ENCODE measurements at regions not wholly inside any gene's neighbourhood (a gene's known extent, or its start where the extent isn't known, plus 50 kb on each side); places are given as distances from the start of the nearest gene placed in this dataset.

DNA sequence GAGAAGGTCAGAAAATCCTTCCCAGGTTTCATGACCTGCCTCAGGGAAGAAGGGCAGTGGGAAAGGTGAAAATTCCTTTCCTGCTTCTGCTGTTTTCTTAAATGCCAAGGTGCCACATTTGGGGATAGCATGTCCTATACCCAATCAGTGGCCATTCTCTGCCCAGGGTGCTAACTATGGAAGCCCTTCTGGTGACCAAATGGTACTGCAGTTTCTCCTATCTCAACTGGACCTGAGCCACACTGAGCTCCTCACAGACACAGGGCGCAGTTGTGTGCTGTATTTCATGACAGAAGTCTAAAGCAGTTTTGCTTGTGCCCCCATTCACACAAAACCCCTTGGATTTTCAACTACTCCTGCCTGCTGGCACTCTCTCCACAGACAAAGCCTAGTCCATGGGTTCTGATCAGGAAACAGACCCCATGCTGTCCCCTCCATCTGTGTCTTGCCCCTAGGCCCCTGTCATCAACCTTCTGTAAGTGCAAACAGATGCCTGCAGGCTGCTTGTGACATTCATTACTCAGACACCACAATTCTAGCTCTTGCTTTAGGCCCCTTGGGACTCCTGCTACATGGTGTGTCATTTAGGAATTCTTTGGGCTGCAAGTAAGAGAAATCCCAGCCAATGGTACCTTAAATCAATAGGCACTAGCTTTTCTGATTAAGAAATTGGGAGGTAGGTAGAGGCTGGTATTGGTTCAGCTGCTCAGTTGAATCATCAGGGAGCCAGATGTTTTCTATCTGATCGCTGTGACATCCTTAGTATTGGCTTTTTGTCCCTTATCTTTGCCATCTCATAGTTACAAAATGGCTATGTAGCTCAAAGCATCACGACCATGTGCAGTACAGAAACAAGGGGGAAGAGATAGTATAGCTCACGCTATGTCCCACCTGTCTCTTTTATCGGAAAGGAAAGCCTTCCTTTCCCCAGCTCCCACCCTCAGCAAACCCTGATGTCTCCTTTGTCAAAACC, 147.8 kb downstream of the CD83 start:
- no peak overlapping the region for H3K4me3 ChIP-seq (ENCODE audit: insufficient read depth, low read depth, low read length)
- no peaks in the 10 kb centered on the region for H3K4me1 ChIP-seq (ENCODE audit: control insufficient read depth, insufficient read depth, low read length)
- no peak overlapping the region for H3K27ac ChIP-seq (ENCODE audit: insufficient read depth, low read depth, low read length, poor library complexity, severe bottlenecking)
- WGBS, 2 experiments, result 92 to 93% methylated on average over 5 of the region's 5 CpGs
- no peaks in the 10 kb centered on the region for H3K36me3 ChIP-seq (ENCODE audit: control insufficient read depth, insufficient read depth, low read length)
- no peaks in the 10 kb centered on the region for H3K27me3 ChIP-seq (ENCODE audit: control insufficient read depth, insufficient read depth, low read length, poor library complexity, severe bottlenecking)
- no peaks in the 10 kb centered on the region for H3K9me3 ChIP-seq (ENCODE audit: control insufficient read depth, low read length)

DNA sequence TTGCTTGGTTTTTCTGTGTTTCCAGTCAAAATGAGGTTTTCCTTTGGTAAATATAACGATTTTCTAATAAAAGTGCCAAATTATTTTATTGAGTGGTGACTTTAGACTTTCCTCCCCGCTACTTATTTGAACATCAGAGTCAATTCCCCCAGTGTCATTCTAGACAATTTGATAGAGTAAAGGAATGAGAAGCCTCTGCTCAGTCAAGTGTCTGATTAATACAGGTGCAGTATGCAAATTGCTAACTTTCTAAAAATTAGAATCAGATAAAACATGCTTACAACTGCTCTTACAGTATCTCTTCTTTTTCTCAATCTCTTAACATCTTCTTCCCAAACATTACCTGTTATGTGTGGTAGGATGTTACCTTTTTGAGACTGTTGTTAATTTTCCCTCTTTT, 148.7 kb downstream of the CD83 start:
- Histone ChIP-seq H3K4me3 (ENCODE audit: insufficient read depth, low read depth, low read length) (no peak overlapping the region), H3K9me3 (ENCODE audit: control insufficient read depth, low read length) (no peaks in the 10 kb centered on the region), H3K27ac (ENCODE audit: insufficient read depth, low read depth, low read length, poor library complexity, severe bottlenecking) (no peak overlapping the region), H3K36me3 (ENCODE audit: control insufficient read depth, insufficient read depth, low read length) (no peaks in the 10 kb centered on the region), H3K27me3 (ENCODE audit: control insufficient read depth, insufficient read depth, low read length, poor library complexity, severe bottlenecking) (no peaks in the 10 kb centered on the region), H3K4me1 (ENCODE audit: control insufficient read depth, insufficient read depth, low read length) (no peaks in the 10 kb centered on the region)
- 80 to 97% methylated on average over 2 of the region's 2 CpGs for WGBS, 2 experiments

DNA sequence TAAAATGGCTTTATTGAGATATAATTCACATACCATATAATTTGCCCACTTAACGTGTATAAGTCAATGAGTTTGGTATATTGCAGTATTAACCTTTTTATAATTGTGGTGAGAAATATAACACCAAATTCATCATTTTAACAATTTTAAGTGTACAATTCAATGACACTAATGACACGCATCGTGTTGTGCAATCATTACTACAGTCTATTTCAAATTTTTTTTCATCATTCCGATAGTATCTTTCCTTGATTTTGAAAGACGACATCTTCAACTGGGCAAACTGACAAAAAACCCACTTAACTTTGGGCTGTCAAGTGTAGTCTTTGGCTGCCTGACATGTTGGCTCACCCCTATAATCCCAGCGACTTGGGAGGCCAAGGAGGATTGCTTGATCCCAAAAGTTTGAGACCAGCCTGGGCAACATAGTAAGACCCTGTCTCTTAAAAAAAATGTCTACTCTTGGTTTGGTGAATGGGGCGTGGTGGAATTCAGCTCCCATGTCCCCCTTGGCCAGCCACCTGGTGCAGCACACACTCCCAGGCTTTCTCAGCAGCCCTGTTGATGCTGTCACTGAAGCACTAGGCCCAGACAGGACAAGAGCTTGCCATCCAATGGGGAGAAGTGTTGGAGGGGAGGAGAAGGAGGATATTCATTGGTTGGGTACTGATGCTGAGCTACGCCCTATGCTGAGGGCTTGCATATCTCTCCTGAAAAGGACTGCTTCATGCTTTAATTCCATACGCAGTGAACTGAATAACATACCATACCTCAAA, 150.5 kb downstream of the CD83 start:
- Histone ChIP-seq H3K36me3 (ENCODE audit: control insufficient read depth, insufficient read depth, low read length) (no peaks in the 10 kb centered on the region), H3K9me3 (ENCODE audit: control insufficient read depth, low read length) (no peaks in the 10 kb centered on the region), H3K4me3 (ENCODE audit: insufficient read depth, low read depth, low read length) (no peak overlapping the region), H3K27me3 (ENCODE audit: control insufficient read depth, insufficient read depth, low read length, poor library complexity, severe bottlenecking) (no peaks in the 10 kb centered on the region), H3K4me1 (ENCODE audit: control insufficient read depth, insufficient read depth, low read length) (peaks cover 2% of the 10 kb centered on the region), H3K27ac (ENCODE audit: insufficient read depth, low read depth, low read length, poor library complexity, severe bottlenecking) (no peak overlapping the region)
- WGBS, 2 experiments, result 92 to 93% methylated on average over 8 to 9 of the region's 9 CpGs

DNA sequence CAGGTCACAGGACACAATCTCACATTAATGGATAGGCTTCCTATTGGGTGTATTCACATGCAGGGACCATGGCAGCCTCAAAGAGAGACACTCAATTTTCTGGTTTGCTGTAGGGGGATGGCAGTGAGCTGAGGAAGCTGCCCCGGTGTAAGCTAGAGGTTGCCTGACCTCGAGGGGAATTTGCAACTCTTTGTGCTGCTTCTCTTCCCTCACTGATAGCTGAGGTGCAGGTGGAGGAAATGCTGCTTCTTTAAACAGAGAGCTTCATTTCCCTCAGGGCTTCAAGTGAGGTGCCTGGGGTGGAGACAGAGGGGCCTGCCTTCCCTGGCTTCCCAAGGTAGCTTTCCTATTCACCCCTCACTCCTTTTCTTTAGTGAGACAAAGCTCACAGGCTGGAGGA, 151.9 kb downstream of the CD83 start:
- Histone ChIP-seq H3K27me3 (ENCODE audit: control insufficient read depth, insufficient read depth, low read length, poor library complexity, severe bottlenecking) (no peaks in the 10 kb centered on the region), H3K4me3 (ENCODE audit: insufficient read depth, low read depth, low read length) (no peak overlapping the region), H3K27ac (ENCODE audit: insufficient read depth, low read depth, low read length, poor library complexity, severe bottlenecking) (no peak overlapping the region), H3K36me3 (ENCODE audit: control insufficient read depth, insufficient read depth, low read length) (no peaks in the 10 kb centered on the region), H3K4me1 (ENCODE audit: control insufficient read depth, insufficient read depth, low read length) (peaks cover 3% of the 10 kb centered on the region), H3K9me3 (ENCODE audit: control insufficient read depth, low read length) (no peaks in the 10 kb centered on the region)
- WGBS, 2 experiments, result 69 to 81% methylated on average over 2 of the region's 2 CpGs

DNA sequence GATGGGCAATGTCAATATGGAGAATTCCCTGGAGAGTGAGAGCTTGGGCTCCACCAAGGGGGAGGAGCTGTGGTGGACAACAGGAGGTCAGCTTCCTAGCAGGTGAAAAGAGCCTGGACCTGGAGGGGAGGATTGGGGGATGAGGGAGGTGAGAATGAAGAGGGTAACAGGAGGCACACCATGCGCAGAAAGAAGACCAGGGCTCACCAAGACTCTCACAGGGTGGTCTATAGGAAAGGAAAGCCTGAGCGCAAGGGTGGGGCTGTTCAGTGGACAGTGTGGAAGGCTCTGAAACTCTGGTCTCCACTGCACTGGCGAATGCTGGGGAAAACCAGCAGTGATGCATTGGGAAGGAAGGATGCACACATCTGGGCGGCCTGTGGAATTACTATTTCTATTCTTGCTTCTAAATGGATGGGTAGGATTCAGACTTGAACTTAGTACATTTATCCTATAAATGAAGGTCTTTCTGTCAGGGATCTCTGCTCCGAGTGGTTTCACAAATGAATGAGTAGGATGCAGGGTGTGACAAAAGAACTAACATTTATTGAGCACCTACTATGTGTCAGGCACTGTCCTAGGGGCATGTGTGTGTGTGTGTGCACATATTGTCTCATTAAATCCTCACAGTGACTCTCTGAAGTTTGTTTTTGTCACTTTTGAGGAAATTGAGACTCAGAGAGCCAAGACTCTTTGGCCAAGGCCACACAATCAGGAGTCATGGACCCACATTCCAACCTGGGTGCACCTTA, 152.7 kb downstream of the CD83 start:
- no peaks in the 10 kb centered on the region for H3K27me3 ChIP-seq (ENCODE audit: control insufficient read depth, insufficient read depth, low read length, poor library complexity, severe bottlenecking)
- WGBS, 2 experiments, result 96 to 97% methylated on average over 5 of the region's 5 CpGs
- no peak overlapping the region for H3K4me3 ChIP-seq (ENCODE audit: insufficient read depth, low read depth, low read length)
- no peak overlapping the region for H3K27ac ChIP-seq (ENCODE audit: insufficient read depth, low read depth, low read length, poor library complexity, severe bottlenecking)
- H3K9me3 ChIP-seq (ENCODE audit: control insufficient read depth, low read length), result no peaks in the 10 kb centered on the region
- peaks cover 3% of the 10 kb centered on the region for H3K4me1 ChIP-seq (ENCODE audit: control insufficient read depth, insufficient read depth, low read length)
- H3K36me3 ChIP-seq (ENCODE audit: control insufficient read depth, insufficient read depth, low read length), result no peaks in the 10 kb centered on the region

DNA sequence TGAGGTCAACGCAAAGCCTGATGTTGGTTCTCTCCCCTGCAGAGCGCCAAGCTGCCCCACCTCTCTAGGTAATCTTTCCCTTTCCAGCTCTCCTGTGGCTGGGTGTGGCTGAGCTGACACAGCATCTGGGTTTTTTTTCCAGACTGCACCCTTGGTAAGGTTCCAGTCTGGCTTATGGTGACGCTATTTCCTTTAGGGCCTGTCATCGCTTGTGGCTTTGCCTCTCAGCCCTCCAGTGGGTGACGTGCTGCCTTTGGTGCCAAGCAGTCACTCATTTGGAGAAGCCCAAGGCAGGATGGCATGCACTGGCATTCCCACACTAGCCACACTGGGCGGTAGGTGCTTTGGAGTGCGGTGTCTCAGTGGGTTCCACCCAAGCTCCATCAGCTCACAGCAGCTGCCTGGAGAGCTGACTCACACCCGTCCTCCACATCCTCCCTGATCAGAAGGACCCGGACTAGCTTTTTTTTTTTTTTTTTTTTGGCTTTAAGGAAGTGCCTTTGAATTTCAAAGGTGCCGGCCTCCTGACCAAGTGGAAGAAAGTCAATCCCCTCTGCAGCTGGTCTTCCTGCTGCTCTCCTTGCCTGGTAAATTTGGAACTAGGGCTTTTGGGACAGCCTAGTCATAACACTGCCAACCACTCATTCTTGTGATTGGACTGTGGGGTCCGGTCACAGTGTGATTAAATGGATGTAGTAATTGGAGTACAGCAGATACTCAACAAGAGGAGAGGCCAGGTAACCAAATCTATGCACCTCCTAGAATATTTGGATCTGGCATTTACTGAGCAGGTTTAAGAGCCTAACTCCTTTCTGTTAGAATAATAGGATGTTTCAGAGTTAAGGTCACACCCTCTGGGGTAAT, 153.6 kb downstream of the CD83 start:
- Histone ChIP-seq H3K27ac (ENCODE audit: insufficient read depth, low read depth, low read length, poor library complexity, severe bottlenecking) (no peak overlapping the region), H3K36me3 (ENCODE audit: control insufficient read depth, insufficient read depth, low read length) (no peaks in the 10 kb centered on the region), H3K4me1 (ENCODE audit: control insufficient read depth, insufficient read depth, low read length) (peaks cover 3% of the 10 kb centered on the region), H3K27me3 (ENCODE audit: control insufficient read depth, insufficient read depth, low read length, poor library complexity, severe bottlenecking) (no peaks in the 10 kb centered on the region), H3K9me3 (ENCODE audit: control insufficient read depth, low read length) (no peaks in the 10 kb centered on the region), H3K4me3 (ENCODE audit: insufficient read depth, low read depth, low read length) (no peak overlapping the region)
- 84% methylated on average over 11 of the region's 11 CpGs for WGBS, 2 experiments

DNA sequence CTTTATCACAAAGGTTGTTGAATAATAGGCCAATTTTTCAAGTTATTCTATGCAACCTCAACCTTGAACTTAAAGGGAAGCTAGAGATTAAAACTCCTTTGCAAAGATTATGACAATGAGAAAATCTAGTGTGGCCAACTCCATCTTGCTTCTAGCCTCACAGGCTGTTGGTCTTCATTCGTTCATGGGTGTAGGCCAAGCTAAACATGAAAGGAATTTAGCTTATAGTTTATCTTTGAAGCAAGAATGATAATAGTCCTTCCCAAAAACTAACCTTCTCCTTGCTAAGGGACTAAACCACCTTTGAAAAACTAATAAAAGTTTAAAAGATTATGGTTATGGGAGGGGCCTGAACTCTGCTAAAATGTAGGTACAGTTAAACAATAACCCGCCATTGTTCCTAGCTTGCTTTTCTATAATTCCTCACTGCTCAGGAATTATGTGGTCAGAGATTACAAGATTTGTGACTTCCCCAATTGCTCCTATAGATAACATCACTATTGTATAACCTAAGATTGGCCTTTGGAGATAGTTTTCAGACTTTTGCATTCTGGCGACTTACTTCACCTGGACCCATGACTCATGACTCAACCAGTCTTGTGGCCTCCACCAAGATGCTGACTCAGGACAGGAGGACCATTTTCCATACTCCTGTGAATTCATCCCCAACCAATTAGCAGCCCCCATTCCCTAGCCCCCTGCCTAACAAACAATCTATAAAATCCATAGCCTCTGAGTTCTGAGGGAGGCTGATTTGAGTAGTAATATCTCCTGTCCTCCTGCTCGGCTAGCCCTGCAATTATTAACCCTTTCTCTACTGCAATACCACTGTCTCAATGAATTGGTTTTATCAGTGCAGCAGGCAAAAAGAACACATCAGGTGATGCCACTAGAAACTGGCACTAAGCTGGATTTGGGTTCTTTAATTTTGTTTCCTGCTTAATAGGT, 154.5 kb downstream of the CD83 start:
- 83% methylated on average over 4 of the region's 4 CpGs for WGBS, 2 experiments
- Histone ChIP-seq H3K36me3 (ENCODE audit: control insufficient read depth, insufficient read depth, low read length) (no peaks in the 10 kb centered on the region), H3K27me3 (ENCODE audit: control insufficient read depth, insufficient read depth, low read length, poor library complexity, severe bottlenecking) (no peaks in the 10 kb centered on the region), H3K27ac (ENCODE audit: insufficient read depth, low read depth, low read length, poor library complexity, severe bottlenecking) (no peak overlapping the region), H3K4me3 (ENCODE audit: insufficient read depth, low read depth, low read length) (no peak overlapping the region), H3K9me3 (ENCODE audit: control insufficient read depth, low read length) (no peaks in the 10 kb centered on the region), H3K4me1 (ENCODE audit: control insufficient read depth, insufficient read depth, low read length) (peaks cover 3% of the 10 kb centered on the region)

DNA sequence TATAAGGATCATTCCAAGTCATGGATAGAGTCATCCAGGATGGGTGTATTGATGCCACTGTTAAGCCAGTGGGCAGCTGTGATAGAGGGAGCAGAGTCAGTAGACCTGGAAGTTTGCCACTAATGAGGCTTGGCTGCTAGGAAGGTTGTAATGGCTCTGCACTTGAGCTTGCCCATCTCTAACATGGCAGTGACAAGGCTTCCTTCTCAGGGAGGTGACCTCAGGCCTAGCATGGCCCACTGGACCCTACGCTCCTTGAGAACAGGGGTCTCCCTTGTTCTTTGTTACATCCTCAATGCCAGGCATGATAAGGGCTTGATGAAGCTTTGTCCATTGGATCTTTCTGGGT, 155.1 kb downstream of the CD83 start:
- Histone ChIP-seq H3K4me3 (ENCODE audit: insufficient read depth, low read depth, low read length) (no peak overlapping the region), H3K4me1 (ENCODE audit: control insufficient read depth, insufficient read depth, low read length) (peaks cover 3% of the 10 kb centered on the region), H3K27me3 (ENCODE audit: control insufficient read depth, insufficient read depth, low read length, poor library complexity, severe bottlenecking) (no peaks in the 10 kb centered on the region), H3K27ac (ENCODE audit: insufficient read depth, low read depth, low read length, poor library complexity, severe bottlenecking) (no peak overlapping the region), H3K36me3 (ENCODE audit: control insufficient read depth, insufficient read depth, low read length) (no peaks in the 10 kb centered on the region), H3K9me3 (ENCODE audit: control insufficient read depth, low read length) (no peaks in the 10 kb centered on the region)
- WGBS, 2 experiments, result 95 to 100% methylated on average over 1 of the region's 1 CpG

DNA sequence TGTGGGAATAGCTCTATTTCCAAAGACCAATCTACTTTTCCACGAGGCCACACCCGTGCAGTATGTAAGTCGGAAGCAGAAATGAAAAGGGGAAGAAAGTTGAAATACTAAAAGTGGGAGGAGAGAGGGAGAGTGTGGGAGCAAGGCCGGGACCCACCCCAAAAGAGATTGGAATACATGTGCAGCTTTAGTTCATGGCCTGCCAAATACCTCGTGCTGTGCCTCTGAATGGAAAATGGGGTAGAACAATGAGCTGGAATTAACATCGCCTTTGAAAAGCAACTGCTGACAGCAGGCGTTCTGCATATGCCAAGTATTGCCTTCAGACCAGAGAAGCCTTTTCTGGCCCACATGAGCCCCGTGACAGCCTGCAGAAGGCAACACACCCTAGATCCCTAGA, 155.6 kb downstream of the CD83 start:
- H3K4me3 ChIP-seq (ENCODE audit: insufficient read depth, low read depth, low read length), result no peak overlapping the region
- H3K36me3 ChIP-seq (ENCODE audit: control insufficient read depth, insufficient read depth, low read length), result no peaks in the 10 kb centered on the region
- no peak overlapping the region for H3K27ac ChIP-seq (ENCODE audit: insufficient read depth, low read depth, low read length, poor library complexity, severe bottlenecking)
- H3K4me1 ChIP-seq (ENCODE audit: control insufficient read depth, insufficient read depth, low read length), result peaks cover 3% of the 10 kb centered on the region
- 37 to 47% methylated on average over 8 of the region's 8 CpGs for WGBS, 2 experiments
- H3K9me3 ChIP-seq (ENCODE audit: control insufficient read depth, low read length), result no peaks in the 10 kb centered on the region
- no peaks in the 10 kb centered on the region for H3K27me3 ChIP-seq (ENCODE audit: control insufficient read depth, insufficient read depth, low read length, poor library complexity, severe bottlenecking)
